GM23248 (cell line): ENCODE measurements at regions not wholly inside any gene's neighbourhood (a gene's known extent, or its start where the extent isn't known, plus 50 kb on each side); places are given as distances from the start of the nearest gene placed in this dataset.

Experiments
- EZH2 ChIP-seq: fragments of 200-600 bp; sonication (generic); IDR thresholded peaks from 2 replicates; pipeline ENCODE4 v1.6.1; 2018; ENCODE audit warnings: antibody characterized with exemption, mild to moderate bottlenecking; ENCODE audit not compliant: insufficient read depth, poor library complexity, severe bottlenecking
- EZH2phosphoT487 ChIP-seq: fragments of 200-600 bp; sonication (generic); IDR thresholded peaks from 2 replicates; pipeline ENCODE4 v1.6.1; 2018; ENCODE audit warnings: antibody characterized with exemption, moderate library complexity, mild to moderate bottlenecking, low read depth; ENCODE audit not compliant: insufficient read depth

- TF ChIP-seq EZH2phosphoT487 (no peak), EZH2 (no peak)
Measured at GRCh38 chr2:153294199-153294786, 184.3 kb downstream of the RPRM start.
